Stimulated activated naive CD4-positive, alpha-beta T cell (primary cell): ENCODE measurements at regions not wholly inside any gene's neighbourhood (a gene's known extent, or its start where the extent isn't known, plus 50 kb on each side); places are given as distances from the start of the nearest gene placed in this dataset.
"Not testable (repeated sequence)": the region's sequence is repeated elsewhere in the genome, so short reads cannot be mapped to it uniquely, and the experiment has no call there.

ENCODE experiments used
- DNase-seq, 6 experiments: peaks; one replicate each; lab custom pipeline; 2025; lab: John Stamatoyannopoulos, UW

DNA sequence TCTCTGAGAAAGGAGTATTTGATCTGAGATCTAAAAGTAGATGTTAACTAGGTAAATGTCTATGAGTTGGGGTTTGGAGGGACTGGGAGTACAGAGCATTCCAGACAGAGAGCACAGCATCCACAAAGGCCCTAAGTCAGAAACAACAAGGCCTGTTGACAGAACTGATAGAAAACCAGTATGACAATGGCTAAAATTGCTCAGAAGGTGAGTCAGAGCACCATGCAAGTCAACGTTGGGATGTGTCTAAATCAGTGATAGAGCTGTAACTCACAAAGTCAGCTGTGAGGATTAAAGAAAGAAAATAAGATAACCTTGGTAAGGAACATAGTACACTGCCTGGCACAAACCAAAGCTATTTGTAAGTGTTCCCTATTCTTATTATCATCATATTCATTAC, 124.0 kb downstream of the CETN3 start:
- no peak for DNase-seq

- no peak for DNase-seq
Measured at GRCh38 chr5:90284375-90284774, 125.2 kb downstream of the CETN3 start.

DNA sequence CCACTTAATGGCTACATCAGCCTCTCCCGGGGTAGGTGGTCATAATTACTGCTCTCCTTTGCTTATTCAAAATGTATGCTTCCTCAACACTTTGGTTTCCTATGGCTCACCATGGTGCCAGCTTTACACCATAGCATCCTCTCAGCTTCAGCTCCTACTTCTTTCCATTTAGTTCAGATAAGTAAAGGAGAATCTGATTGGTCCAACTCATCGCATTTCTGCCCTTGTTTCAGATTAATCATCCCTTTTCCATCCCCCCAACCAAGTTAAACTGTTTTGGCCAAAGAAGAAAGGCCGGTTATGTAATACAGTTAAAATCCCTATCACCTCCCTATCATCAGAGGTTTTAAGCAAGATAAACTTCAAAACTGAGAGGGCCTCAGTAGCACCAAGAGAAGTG, 130.5 kb downstream of the CETN3 start:
- DNase-seq, result no peak

DNA sequence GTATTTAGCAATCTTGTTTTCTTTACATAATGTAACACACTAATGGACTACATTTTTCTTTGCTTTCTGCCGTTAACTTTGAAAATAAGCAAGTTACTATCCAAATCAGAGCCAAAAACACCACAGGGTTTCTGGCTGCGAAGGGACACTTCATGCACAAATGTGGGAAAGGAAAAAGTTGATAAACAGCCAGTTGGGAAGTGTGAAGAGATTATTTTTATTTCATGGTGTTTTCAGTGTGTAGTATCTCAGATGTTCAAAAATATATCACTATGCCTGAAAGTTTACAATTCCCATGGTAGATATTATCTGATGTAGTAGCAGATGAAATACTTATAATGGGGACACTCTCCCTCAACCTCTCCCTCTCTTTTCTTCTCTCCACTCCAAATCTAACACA, 135.3 kb downstream of the CETN3 start:
- no peak for DNase-seq

GRCh38 chr5:90267646-90268045, 141.9 kb downstream of the CETN3 start:
- no peak for DNase-seq

DNA sequence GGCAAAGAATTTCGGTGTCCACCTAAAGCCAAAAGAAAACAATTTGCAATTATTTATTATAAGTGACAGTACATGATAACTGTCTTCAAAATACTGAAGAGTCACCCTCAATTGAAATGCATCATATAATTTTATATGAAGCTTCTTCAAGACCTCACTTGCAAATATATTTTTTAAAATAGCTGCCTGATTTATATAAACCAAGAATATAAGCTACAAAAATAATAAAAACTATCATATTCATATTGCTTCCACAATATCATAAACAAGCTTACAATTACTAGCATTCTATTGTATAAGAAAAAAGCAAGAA, 144.1 kb downstream of the CETN3 start:
- DNase-seq, result no peak

GRCh38 chr5:90264689-90265544, 144.6 kb downstream of the CETN3 start:
- peak in 5 of 6 experiments; percentile 0 to 24 (median 9) for DNase-seq

DNA sequence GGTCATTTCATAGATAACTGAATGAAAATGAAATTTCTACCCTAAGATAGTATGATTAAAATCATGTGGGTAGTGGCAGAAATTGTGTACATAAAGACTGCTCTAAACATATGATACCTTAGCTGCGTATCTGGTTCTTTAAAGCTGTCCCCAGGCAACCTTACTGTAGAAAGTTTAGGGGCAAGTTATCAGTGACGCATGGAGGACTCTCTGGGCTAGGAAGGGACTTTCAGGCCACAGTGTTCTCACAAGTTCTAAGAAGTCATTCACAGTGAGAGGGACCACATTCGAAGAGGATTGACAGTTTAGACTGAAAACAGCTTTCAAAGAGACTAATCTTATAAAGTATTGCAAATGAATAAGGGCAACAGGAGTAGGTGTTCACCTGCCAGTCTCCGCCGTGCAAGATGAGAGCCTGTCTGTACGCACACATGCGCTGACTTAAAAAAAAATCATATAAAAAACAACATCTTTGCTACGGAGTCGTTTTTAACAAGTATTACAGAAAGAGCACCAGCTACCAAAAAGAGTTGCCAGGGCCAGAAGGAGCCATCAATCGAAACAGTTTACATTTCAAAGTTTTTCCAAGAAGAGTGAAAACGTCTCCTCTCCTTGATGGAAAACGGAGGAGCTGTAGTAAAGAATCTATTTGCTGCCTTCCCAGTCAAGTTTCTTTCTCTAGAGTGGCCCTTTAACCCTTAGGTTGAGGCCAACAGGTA, 146.3 kb downstream of the CETN3 start:
- DNase-seq, result no peak

DNA sequence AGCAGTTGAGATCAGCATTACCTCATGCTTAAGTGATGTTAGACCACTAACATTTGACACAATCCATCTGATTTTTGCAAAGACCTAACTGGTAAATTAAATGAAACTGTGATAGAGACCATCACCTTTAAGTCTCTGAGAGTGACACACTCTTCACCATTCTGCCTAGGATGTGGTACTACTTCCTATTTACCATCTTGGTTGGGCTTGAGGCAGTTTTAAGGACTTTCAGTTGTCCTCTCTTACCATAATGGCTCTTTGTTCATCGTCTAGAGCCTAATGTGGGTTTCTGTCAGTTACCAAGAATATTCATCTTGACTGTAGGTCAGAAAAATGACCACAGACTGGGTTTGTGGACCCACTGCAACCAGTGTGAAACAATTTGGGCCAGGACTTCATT, 158.1 kb downstream of the CETN3 start:
- DNase-seq, result no peak

DNA sequence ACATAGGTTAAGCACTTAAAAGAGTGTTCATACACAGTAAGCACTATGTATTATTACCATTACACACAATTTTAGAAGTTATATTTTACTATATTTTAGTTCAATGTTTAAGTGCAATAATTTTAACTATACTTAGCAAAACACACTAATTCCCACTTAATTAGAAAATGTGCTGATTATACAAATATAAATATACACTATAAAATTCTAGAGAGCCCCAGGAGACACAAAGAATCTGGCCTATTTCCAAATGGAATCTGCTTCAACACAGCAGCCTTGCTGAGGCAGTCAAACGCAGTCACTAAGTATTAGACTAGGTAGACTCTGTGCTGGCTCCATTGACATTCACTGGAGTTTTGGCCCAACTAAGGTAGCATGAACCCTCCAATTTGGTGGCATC, 160.9 kb downstream of the CETN3 start:
- no peak for DNase-seq

- DNase-seq, result not testable (repeated sequence)
Measured at GRCh38 chr5:90243848-90244247, 165.7 kb downstream of the CETN3 start.

DNA sequence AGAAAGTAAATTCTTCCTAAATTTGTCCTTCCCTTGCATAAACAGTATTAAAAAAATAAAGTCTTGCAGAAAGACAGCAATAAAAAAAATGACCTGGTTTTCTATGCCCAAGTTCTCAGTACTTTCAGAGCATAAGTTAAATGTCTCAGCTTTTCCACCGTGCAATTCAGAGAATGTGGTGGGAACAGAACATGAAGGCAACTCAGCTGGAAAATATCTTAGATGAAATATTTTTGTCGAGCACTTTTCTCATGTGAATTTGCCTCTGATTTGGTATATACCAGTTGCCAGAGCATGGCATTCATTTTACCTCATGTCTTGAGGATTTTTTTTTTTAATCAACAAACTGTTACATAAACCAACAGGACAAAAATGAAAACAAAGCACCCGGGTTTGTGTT, 176.1 kb downstream of the CETN3 start:
- DNase-seq, result no peak

DNA sequence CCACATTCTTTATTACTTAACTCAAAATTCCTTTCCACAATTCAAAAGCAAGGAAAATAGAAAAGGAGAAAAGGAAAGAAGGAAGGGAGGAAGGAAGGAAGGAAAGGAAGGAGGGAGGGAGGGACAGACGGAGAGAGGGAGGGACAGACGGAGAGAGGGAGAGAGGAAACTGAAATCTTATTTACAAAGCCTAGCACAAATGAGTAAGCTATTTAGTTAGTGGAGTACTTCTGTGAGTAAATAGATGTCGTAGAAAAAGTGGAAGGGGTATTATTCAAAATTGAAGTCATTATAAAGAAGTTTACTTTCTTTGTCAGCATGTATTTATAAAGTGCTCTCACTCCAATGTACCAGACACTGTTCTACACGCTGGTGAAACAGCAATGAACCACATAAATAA, 177.9 kb downstream of the CETN3 start:
- no peak for DNase-seq

DNA sequence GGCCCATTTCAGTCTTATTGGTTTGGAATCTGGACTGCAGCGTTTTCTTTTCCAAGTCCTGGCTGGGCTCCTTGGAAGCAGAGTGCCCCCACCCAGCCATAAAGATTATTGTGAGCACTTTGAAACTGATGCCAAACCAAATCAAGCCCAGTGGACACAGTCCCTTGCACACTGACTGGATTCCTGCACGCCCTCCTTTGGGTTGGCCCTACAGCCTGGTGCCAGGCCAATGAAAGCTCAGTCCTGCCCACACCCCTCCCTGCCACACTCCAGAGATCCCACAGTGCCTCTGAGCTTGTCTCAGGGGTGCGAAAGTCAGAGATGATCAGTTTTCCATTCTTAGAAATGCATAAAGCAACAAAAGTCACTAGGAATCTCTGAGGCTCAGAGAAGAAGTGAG, 181.9 kb downstream of the CETN3 start:
- DNase-seq, result no peak

GRCh38 chr5:90226433-90227099, 183.0 kb downstream of the CETN3 start:
- DNase-seq, result no peak

GRCh38 chr5:90224342-90224741, 185.2 kb downstream of the CETN3 start:
- DNase-seq, result no peak

GRCh38 chr5:90223756-90224155, 185.8 kb downstream of the CETN3 start:
- no peak for DNase-seq

DNA sequence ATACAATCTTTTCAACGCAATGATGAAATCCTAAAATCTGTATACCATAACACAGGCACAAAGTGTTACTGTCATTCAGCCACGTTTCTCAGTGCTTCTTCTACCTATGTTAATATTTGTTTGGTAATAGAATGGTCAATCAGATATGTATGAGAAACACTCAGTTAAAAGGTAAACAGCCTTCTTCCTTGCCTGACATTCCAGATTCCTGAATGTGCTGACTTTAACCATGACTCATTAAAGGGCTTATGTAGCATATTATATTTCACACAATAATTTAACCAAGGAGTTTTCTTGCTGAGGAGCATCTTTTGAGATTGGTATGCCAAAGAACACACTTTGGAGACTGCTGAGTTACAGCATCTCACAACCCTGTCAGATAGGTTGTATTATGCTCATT, 187.6 kb downstream of the CETN3 start:
- no peak for DNase-seq

DNA sequence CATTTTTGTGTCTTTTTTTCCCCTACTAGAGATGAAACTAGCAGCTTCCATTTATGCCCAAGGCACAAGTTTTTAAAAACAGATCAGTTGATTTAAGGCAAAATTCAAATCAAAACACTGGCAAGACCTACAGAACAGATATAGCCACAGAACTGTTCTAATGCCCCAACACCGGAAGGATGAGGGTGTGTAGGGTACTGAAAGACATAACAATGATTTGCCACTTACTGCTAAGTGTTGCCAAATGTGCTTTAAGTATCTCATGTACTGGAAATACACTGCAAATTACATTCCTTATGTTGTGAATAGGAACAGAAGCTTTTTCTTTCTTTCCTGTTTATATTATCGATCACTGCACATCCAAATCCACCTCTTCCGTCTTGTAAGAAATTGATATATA, 189.0 kb downstream of the CETN3 start:
- DNase-seq, result no peak

GRCh38 chr5:90214991-90215390, 194.6 kb downstream of the CETN3 start:
- DNase-seq, result no peak

- DNase-seq, result not testable (repeated sequence)
Measured at GRCh38 chr5:90208323-90208722, 201.2 kb downstream of the CETN3 start.

- DNase-seq, result no peak
Measured at GRCh38 chr5:90201923-90202322, 207.6 kb downstream of the CETN3 start.

DNA sequence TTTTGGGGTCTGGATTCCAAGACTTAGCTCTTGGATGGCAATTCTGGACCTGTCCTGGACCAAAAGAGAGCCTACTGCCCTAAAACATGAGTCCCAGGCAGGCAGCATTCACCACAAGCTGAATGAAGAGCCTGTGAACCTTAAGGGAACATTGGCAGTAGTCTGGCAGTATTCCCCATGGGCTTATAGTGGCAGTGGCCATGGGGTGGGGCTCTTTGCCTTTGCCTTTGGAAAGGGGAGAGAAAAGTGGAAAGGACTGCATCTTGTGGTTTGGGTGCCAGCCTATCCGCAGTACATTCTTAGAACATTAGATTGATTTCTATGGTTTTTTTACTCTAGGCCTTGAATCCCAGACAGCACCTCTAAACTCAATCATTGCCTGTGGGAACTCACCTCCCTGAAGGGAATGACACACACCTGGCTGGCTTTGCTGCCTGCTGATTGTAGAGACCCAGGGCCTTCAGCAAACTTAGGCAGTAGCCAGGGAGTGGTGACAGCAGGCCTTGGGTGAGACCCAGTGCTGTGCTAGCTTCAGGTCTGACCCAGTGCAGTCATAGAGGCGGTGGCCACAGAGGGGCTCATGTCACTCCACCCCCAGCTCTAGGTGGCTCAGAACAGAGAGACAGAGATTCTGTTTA, 216.3 kb downstream of the CETN3 start:
- DNase-seq, result no peak
